Stimulated activated CD8-positive, alpha-beta memory T cell treated with anti-CD3 and anti-CD28 coated beads, Interleukin-4, amount 100 ng/mL, for 1 hour (primary cell): ENCODE measurements at regions not wholly inside any gene's neighbourhood (a gene's known extent, or its start where the extent isn't known, plus 50 kb on each side); places are given as distances from the start of the nearest gene placed in this dataset.

ENCODE experiments used
- DNase-seq, 2 donors: peaks; one replicate each; pipeline ENCODE4 v3.0.0-alpha.2; 2020; ENCODE audit warnings: low read depth in 2 of 2, low spot score in 1 of 2

- DNase-seq: no peak
Observed at GRCh38 chr4:3831529-3832150, 65.5 kb downstream of the ADRA2C start.

DNA sequence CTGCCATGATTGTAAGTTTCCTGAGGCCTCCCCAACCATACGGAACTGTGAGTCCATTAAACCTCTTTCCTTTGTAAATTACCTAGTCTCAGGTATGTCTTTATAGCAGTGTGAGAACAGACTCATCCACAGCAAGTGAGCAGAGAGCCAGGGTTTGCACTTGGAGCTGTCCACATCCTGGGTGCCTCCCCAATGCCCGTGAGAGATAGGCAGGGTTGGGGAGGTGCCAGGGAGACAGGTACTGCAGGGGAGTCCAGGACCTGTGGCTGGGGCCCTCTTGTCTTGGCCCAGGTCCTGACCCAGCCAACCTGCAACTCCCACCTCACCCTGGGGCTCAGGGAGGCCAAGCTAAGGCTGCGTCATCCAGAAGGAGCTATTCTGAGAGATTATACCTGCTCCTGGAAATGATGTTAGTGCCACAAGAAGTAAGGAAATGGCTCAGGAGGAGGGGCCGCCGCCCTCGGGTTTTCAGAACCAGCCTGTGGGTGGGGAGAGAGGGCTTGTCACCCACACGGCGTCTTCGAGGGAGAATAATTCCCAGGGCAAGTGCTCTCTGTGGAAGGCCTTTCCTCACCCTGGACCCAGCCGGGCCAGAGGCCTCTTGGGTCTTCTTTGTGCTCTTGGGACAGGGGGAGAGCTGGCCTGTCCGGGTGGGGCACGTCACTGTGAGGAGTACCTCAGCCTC lies 66.5 kb downstream of the ADRA2C start:
- DNase-seq: no peak

GRCh38 chr4:3833326-3833989 lies 67.3 kb downstream of the ADRA2C start:
- no peak for DNase-seq

DNA sequence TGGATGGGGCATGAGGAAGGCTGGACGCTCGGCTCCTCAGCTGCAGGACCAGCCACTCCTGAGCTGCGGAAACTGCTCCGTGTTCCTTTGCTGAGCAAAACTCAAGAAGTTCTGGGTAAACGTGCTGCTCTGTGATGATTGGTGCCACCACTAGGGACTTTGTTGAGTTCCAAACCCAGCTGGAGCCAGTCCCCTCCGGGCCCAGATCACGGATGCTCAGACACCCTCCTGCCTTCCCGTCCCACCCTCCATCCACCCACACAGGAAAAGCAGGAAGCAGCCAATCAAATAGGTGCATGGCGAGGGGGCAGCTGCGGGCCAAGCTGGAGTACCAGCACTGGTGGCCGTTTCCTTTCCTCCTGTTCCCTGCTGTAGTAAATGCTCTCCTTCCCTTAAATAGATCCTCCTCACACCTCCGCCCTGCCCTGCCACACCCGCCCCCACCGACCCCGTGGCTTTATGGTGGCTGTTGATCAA lies 68.0 kb downstream of the ADRA2C start:
- no peak for DNase-seq

DNA sequence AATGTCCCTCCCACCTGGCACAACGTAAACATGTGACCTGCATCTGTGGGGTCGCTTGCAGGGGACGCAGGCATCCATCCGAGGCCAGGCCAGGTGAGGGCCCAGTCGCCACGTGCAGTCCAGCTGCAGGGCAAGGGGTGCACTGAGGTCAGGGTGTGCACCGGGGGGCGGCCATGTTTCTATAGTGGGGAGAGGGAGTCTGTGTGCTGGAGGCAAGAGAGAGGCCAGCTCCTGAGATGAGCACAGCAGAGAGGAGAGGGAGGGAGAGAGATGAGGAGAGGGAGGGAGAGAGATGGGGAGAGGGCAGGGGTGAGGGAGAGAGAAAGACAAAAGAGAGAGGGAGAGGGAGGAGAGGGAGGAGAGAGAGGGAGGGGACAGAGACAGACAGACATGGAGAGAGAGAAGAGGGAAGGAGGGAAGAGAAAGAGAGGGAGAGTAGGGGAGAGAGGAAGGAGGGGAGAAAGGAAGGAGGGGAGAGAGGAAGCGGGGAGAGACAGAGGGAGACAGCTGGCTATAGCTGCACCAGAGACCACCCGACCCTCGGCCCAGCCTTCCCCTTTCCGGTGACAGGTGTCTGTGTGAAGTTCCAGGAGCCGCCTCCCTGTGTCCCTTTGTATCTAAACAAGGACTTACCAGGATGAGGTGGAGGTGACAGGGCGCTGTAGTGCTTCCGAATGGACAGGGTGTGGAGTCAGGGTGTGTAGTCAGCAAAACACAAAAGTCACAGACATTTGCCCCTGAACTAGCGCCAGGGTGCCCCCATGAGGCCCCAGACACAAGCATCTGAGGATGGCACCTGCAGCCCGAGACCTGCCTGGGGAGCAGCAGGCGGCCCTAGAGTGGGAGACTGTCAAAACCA lies 68.7 kb downstream of the ADRA2C start:
- no peak for DNase-seq

DNA sequence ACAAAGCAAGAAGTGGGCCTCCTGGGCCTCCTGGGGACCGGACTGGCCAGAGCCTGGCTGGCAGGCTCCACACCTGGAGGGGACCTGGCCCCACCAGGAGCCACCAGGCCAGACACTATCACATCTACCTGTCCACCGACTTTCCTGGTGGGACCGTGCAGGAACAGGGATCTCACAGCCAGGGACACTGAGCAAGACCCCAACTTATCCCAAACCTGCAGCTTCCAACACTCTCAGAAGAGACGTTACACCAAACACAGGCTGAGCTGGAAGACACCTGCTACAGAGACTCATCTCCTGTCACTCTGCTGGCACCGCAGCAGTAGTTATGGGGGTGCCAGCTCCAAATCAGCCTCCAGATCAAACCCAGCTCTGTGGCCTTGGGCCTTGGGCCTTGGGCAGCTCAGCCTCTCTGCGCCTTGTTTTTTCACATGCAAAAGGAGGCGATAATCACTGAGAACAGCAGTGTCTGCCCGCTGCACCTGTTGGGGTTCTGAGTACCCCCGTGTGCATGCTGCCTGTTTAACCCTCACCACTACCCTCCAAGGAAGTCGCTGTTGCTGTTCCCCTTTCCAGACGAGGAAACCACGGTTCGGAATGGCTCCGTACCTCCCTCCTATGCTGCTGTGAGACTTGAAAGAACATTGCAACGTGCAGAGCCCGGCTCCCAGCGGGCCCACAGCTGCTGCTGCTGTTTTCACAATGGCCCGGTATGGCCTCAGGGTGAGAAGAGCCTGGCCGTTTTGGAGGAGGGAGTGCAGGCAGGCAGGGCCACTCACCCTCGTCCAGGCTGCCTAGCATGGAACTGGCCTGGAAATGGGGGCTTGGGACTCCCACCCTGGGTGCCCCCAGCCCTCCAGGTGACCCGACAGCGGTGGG lies 69.6 kb downstream of the ADRA2C start:
- no peak for DNase-seq

GRCh38 chr4:3836406-3836755 lies 70.2 kb downstream of the ADRA2C start:
- no peak for DNase-seq

GRCh38 chr4:3836756-3837601 lies 70.8 kb downstream of the ADRA2C start:
- DNase-seq: no peak

- DNase-seq: no peak
Observed at GRCh38 chr4:3838437-3839380, 72.5 kb downstream of the ADRA2C start.

DNA sequence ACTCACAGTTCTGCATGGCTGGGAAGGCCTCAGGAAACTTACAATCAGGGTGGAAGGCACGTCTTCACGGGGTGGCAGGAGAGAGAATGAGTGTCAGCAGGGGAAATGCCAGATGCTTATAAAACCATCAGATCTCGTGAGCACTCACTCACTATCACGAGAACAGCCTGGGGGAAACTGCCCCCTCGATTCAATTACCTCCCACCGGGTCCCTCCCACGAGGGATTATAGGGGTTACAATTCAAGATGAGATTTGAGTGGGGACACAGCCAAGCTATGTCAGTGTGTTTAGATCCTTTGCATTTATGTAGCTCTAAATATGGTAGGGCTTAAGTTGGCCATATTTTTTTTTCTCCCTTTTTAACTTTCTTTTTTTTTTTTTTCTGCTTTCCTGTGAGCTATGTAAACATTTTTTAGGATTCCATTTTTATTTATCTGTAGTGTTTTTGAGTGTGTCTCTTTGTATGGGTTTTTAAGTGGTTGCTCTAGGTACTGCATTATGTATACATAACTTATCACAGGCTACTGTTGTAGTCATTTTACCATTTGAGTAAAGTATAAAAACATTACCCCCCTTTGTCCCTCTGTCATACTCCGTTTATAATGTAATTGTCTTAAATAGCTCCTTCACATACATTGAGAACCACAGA lies 79.0 kb downstream of the ADRA2C start:
- no peak for DNase-seq

- DNase-seq: no peak
Observed at GRCh38 chr4:3845744-3846429, 79.7 kb downstream of the ADRA2C start.

GRCh38 chr4:3847211-3847940 lies 81.2 kb downstream of the ADRA2C start:
- no peak for DNase-seq

DNA sequence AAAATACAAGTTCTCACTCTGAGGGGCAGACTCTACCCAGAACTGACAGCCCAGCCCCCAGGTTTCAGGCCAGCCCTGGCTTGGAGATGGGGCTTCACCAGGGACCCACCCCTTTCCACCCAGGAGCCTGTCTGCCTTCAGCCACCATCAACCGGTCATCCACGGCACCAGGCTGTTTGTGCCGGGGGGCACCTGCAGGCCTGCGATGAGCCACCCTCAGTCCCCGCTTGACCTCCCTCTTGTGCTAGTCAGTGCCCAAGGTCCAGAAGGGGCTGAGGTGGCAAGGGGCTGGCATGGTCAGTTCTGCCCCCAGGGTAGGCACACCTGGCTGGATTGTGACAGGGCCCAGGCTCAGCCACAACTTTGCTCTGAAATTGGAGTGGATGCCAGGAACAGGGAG lies 82.1 kb downstream of the ADRA2C start:
- no peak for DNase-seq

GRCh38 chr4:3849140-3849539 lies 83.0 kb downstream of the ADRA2C start:
- no peak for DNase-seq

GRCh38 chr4:3850128-3850527 lies 83.9 kb downstream of the ADRA2C start:
- no peak for DNase-seq

DNA sequence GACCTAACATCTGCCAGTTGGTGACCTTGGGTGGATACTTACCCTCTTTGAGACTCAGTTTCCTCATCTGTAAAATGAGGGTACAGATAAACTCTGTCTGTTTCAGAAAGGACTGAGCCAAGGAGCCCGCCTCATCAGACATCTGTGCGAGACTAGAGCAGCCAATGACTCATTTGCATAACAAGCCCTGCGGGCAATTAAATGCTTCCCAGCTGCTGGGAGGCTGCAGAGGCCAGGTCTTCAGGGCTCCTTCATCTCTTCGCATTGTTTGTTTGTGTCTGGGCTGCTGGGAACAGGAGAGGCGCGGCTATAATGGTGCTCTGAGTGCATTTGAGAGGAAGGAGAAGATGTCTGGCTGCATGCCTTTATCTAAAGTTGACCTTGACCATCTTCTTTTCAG lies 85.0 kb downstream of the ADRA2C start:
- no peak for DNase-seq

GRCh38 chr4:3851881-3852280 lies 85.7 kb downstream of the ADRA2C start:
- DNase-seq: no peak
